HG02798 (cell line): ENCODE measurements at regions not wholly inside any gene's neighbourhood (a gene's known extent, or its start where the extent isn't known, plus 50 kb on each side); places are given as distances from the start of the nearest gene placed in this dataset.

ENCODE experiments used
- ATAC-seq: cut with Tn5 transposase; IDR thresholded peaks from one replicate; pipeline ENCODE4 v1.9.1; 2021; ENCODE audit warnings: mild to moderate bottlenecking; ENCODE audit not compliant: unreplicated experiment, poor library complexity

GRCh38 chr11:116215471-116216113 is 557.2 kb downstream of the BUD13 start:
- ATAC-seq, result no peak

- ATAC-seq, result no peak
Measured at GRCh38 chr11:116211147-116211546, 561.6 kb downstream of the BUD13 start.

- ATAC-seq, result no peak
Measured at GRCh38 chr11:116210663-116211062, 562.1 kb downstream of the BUD13 start.

GRCh38 chr11:116209255-116209654 is 563.5 kb downstream of the BUD13 start:
- ATAC-seq, result no peak

- ATAC-seq, result no peak
Measured at GRCh38 chr11:116207421-116208141, 565.2 kb downstream of the BUD13 start.

- ATAC-seq, result no peak
Measured at GRCh38 chr11:116207019-116207418, 565.8 kb downstream of the BUD13 start.

- no peak for ATAC-seq
Measured at GRCh38 chr11:116202922-116203321, 569.9 kb downstream of the BUD13 start.

GRCh38 chr11:116200564-116200963 is 572.2 kb downstream of the BUD13 start:
- ATAC-seq, result no peak

GRCh38 chr11:116199182-116199581 is 573.6 kb downstream of the BUD13 start:
- no peak for ATAC-seq

- no peak for ATAC-seq
Measured at GRCh38 chr11:116194156-116194904, 578.5 kb downstream of the BUD13 start.

GRCh38 chr11:116193321-116194131 is 579.3 kb downstream of the BUD13 start:
- ATAC-seq, result no peak

GRCh38 chr11:116192509-116193210 is 580.1 kb downstream of the BUD13 start:
- no peak for ATAC-seq

GRCh38 chr11:116190861-116191260 is 581.9 kb downstream of the BUD13 start:
- no peak for ATAC-seq

GRCh38 chr11:116189408-116190170 is 583.2 kb downstream of the BUD13 start:
- ATAC-seq, result no peak

- ATAC-seq, result no peak
Measured at GRCh38 chr11:116188350-116188749, 584.4 kb downstream of the BUD13 start.

GRCh38 chr11:116187026-116187425 is 585.8 kb downstream of the BUD13 start:
- ATAC-seq, result no peak

GRCh38 chr11:116185551-116185950 is 587.2 kb downstream of the BUD13 start:
- no peak for ATAC-seq

- no peak for ATAC-seq
Measured at GRCh38 chr11:116184763-116185162, 588.0 kb downstream of the BUD13 start.

- no peak for ATAC-seq
Measured at GRCh38 chr11:116182356-116182966, 590.3 kb downstream of the BUD13 start.
